ENCODE measurements at regions not wholly inside any gene's neighbourhood (a gene's known extent, or its start where the extent isn't known, plus 50 kb on each side); places are given as distances from the start of the nearest gene placed in this dataset.

GRCh38 chr11:115860246-115860645 is 356.0 kb upstream of the CADM1 start:
- Histone ChIP-seq H3K4me1 (no peaks in the 10 kb centered on the region), H3K4me3 (no peak overlapping the region)

GRCh38 chr11:115848611-115849010 is 344.4 kb upstream of the CADM1 start:
- H3K27me3 ChIP-seq = no peaks in the 10 kb centered on the region
- no peak overlapping the region for H3K27ac ChIP-seq
- no peak for TF ChIP-seq EP300 (IDR thresholded peaks at IDR 0.05)
- TF ChIP-seq, protein P1, sequence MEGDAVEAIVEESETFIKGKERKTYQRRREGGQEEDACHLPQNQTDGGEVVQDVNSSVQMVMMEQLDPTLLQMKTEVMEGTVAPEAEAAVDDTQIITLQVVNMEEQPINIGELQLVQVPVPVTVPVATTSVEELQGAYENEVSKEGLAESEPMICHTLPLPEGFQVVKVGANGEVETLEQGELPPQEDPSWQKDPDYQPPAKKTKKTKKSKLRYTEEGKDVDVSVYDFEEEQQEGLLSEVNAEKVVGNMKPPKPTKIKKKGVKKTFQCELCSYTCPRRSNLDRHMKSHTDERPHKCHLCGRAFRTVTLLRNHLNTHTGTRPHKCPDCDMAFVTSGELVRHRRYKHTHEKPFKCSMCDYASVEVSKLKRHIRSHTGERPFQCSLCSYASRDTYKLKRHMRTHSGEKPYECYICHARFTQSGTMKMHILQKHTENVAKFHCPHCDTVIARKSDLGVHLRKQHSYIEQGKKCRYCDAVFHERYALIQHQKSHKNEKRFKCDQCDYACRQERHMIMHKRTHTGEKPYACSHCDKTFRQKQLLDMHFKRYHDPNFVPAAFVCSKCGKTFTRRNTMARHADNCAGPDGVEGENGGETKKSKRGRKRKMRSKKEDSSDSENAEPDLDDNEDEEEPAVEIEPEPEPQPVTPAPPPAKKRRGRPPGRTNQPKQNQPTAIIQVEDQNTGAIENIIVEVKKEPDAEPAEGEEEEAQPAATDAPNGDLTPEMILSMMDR (IDR thresholded peaks at IDR 0.05) = no peak
- no peak for TF ChIP-seq POLR2A (IDR thresholded peaks at IDR 0.05)
- peaks cover 0 to 8% (median 0%) of the 10 kb centered on the region in 4 donors for H3K9me3 ChIP-seq
- no peak overlapping the region for H3K4me3 ChIP-seq
- peaks cover 0 to 14% (median 0%) of the 10 kb centered on the region in 4 donors for H3K4me1 ChIP-seq
- no peaks in the 10 kb centered on the region for H3K36me3 ChIP-seq
- 43 to 50% methylated on average over 1 of the region's 1 CpG for WGBS, 2 donors
- no peak for DNase-seq (ENCODE audit: low spot score in 2 of 2)

More at GRCh38 chr11:115860246-115860645, 356.0 kb upstream of the CADM1 start:
- peaks cover 0 to 20% (median 4%) of the 10 kb centered on the region in 4 donors for H3K9me3 ChIP-seq
- H3K27me3 ChIP-seq = no peaks in the 10 kb centered on the region
- 88 to 92% methylated on average over 1 of the region's 1 CpG for WGBS, 2 donors
- TF ChIP-seq, protein P1 (IDR thresholded peaks at IDR 0.05) = no peak
- TF ChIP-seq EP300 (IDR thresholded peaks at IDR 0.05) = no peak
- no peak for TF ChIP-seq POLR2A (IDR thresholded peaks at IDR 0.05)
- no peaks in the 10 kb centered on the region for H3K36me3 ChIP-seq
- DNase-seq (ENCODE audit: low spot score in 2 of 2) = no peak
- no peak overlapping the region for H3K27ac ChIP-seq

GRCh38 chr11:115848080-115848479 is 343.9 kb upstream of the CADM1 start:
- Histone ChIP-seq H3K36me3 (no peaks in the 10 kb centered on the region), H3K4me1 (peaks cover 0 to 14% (median 0%) of the 10 kb centered on the region in 4 donors), H3K27me3 (no peaks in the 10 kb centered on the region), H3K9me3 (peaks cover 0 to 8% (median 0%) of the 10 kb centered on the region in 4 donors), H3K27ac (no peak overlapping the region), H3K4me3 (no peak overlapping the region)
- 32 to 45% methylated on average over 1 of the region's 1 CpG for WGBS, 2 donors
- DNase-seq (ENCODE audit: low spot score in 2 of 2) = no peak
- TF ChIP-seq, protein P1 (IDR thresholded peaks at IDR 0.05) = no peak
- no peak for TF ChIP-seq POLR2A (IDR thresholded peaks at IDR 0.05)
- no peak for TF ChIP-seq EP300 (IDR thresholded peaks at IDR 0.05)

- Histone ChIP-seq H3K36me3 (no peaks in the 10 kb centered on the region), H3K4me3 (no peak overlapping the region), H3K27me3 (no peaks in the 10 kb centered on the region), H3K27ac (no peak overlapping the region), H3K4me1 (peaks cover 0 to 14% (median 0%) of the 10 kb centered on the region in 4 donors), H3K9me3 (peaks cover 0 to 8% (median 0%) of the 10 kb centered on the region in 4 donors)
- DNase-seq (ENCODE audit: low spot score in 2 of 2) = no peak
- 77 to 89% methylated on average over 1 of the region's 1 CpG for WGBS, 2 donors
- no peak for TF ChIP-seq EP300 (IDR thresholded peaks at IDR 0.05)
- no peak for TF ChIP-seq POLR2A (IDR thresholded peaks at IDR 0.05)
- TF ChIP-seq, protein P1 (IDR thresholded peaks at IDR 0.05) = no peak
Observed at GRCh38 chr11:115845872-115846271, 341.7 kb upstream of the CADM1 start.

DNA sequence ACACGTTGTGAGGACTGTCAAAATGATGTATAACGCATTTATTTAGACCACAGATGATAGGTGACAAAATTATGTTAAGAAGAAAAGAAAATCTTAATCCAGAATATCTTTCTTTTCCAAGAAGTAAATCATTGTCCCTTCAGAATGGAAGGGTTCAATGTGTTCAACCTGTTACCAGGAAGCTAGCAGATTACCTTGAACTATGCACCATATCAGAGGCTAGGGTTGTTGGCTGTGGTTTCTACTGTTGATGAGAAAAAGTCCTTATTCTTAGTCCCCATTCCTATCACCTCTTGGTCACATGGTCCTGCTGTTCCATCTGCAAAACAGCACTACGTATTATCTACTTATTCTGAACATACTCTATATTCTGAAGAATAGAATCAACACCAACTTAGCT is 339.5 kb upstream of the CADM1 start:
- Histone ChIP-seq H3K4me1 (peaks cover 0 to 11% (median 0%) of the 10 kb centered on the region in 4 donors), H3K4me3 (no peak overlapping the region), H3K36me3 (no peaks in the 10 kb centered on the region), H3K27ac (no peak overlapping the region), H3K27me3 (no peaks in the 10 kb centered on the region), H3K9me3 (no peaks in the 10 kb centered on the region)
- 77 to 84% methylated on average over 3 of the region's 3 CpGs for WGBS, 2 donors
- DNase-seq (ENCODE audit: low spot score in 2 of 2) = no peak
- TF ChIP-seq, protein P1 (IDR thresholded peaks at IDR 0.05) = no peak
- TF ChIP-seq EP300 (IDR thresholded peaks at IDR 0.05) (no peak), POLR2A (IDR thresholded peaks at IDR 0.05) (no peak)
